Endothelial cell of umbilical vein (primary cell): ENCODE measurements at regions not wholly inside any gene's neighbourhood (a gene's known extent, or its start where the extent isn't known, plus 50 kb on each side); places are given as distances from the start of the nearest gene placed in this dataset.

Source experiments
- BruUV-seq: library from RNA; stranded (reverse); fragments of 400-500 nt; replicated peaks from 2 replicates; lab custom pipeline; 2021; lab: Mats Ljungman, UMichigan
- CTCF ChIA-PET: fragments of 300-600, 350-600 bp; sonication (Branson Sonifier 250); formaldehyde crosslinking; loops from one replicate; lab custom pipeline; 2021; ENCODE audit warnings: antibody characterized with exemption, inconsistent platforms; lab: Charles Lee
- POLR2A ChIA-PET: fragments of 300-600, 350-600 bp; sonication (Branson Sonifier 250); formaldehyde crosslinking; loops from one replicate; lab custom pipeline; 2021; ENCODE audit warnings: antibody characterized with exemption, inconsistent platforms; lab: Charles Lee
- DNase-seq: peaks from one replicate; pipeline ENCODE4 v3.0.0-alpha.2; 2011; ENCODE audit warnings: low read depth, low spot score
- FAIRE-seq: peaks from 2 replicates; lab custom pipeline; 2011; peaks lifted over from hg19 to GRCh38; lab: Jason Lieb, UNC
- H2AFZ ChIP-seq: 2 replicates; pipeline ENCODE4 v1.6.0; 2012; ENCODE audit warnings: low read depth, low read length, control low read depth, inconsistent platforms
- H3K27ac ChIP-seq: 2 replicates; pipeline ENCODE4 v1.5.1; 2011; ENCODE audit warnings: low read depth, mild to moderate bottlenecking, control low read depth, low read length, moderate library complexity; ENCODE audit not compliant: insufficient read depth
- H3K27me3 ChIP-seq, 2 experiments: 2 replicates each; pipeline versions ENCODE4 v1.6.0 to v1.6.1; 2011; ENCODE audit warnings: low read length in 2 of 2, mixed read lengths in 1 of 2; ENCODE audit not compliant: control insufficient read depth in 2 of 2, insufficient read depth in 2 of 2
- H3K36me3 ChIP-seq, 2 experiments: 2 replicates in 1 of 2; 3 replicates in 1 of 2; pipeline ENCODE4 v1.5.1; 2011; ENCODE audit warnings: low read length in 2 of 2, mild to moderate bottlenecking in 1 of 2, moderate library complexity in 1 of 2; ENCODE audit not compliant: control insufficient read depth in 2 of 2, insufficient read depth in 2 of 2; ENCODE audit errors: extremely low read depth in 1 of 2
- H3K4me1 ChIP-seq: 3 replicates; pipeline ENCODE4 v1.5.1; 2011; ENCODE audit warnings: mild to moderate bottlenecking, low read length; ENCODE audit not compliant: control insufficient read depth, insufficient read depth; ENCODE audit errors: extremely low read depth
- H3K4me2 ChIP-seq: 2 replicates; pipeline ENCODE4 v1.6.1; 2011; ENCODE audit warnings: low read length, control low read depth, mixed read lengths; ENCODE audit not compliant: insufficient read depth
- H3K4me3 ChIP-seq, 3 experiments: fragments of 200-600 bp in 1 of 3; sonication (generic), shearing (Covaris generic) in 1 of 3; replicated peaks in 1 of 3; 2 replicates each; pipeline ENCODE4 v1.5.1; 2011 to 2016; ENCODE audit warnings: control low read depth in 3 of 3, low read length in 3 of 3, mild to moderate bottlenecking in 2 of 3, inconsistent platforms in 1 of 3, low read depth in 1 of 3, moderate library complexity in 1 of 3; ENCODE audit not compliant: insufficient read depth in 1 of 3
- H3K79me2 ChIP-seq: 2 replicates; pipeline ENCODE4 v1.6.0; 2012; ENCODE audit warnings: low read length, inconsistent platforms; ENCODE audit not compliant: control insufficient read depth, insufficient read depth
- H3K9ac ChIP-seq: replicated peaks from 2 replicates; pipeline ENCODE3; 2011; ENCODE audit warnings: low read length, control low read depth; ENCODE audit not compliant: insufficient read depth; ENCODE audit errors: extremely low read depth
- H3K9me1 ChIP-seq: replicated peaks from 3 replicates; pipeline ENCODE4 v1.6.0; 2011; ENCODE audit warnings: mild to moderate bottlenecking, low read length; ENCODE audit not compliant: control insufficient read depth, insufficient read depth; ENCODE audit errors: extremely low read depth
- H3K9me3 ChIP-seq: replicated peaks from 2 replicates; pipeline ENCODE4 v1.5.1; 2012; ENCODE audit warnings: low read length, inconsistent platforms; ENCODE audit not compliant: control insufficient read depth, insufficient read depth
- H4K20me1 ChIP-seq: replicated peaks from 2 replicates; pipeline ENCODE3; 2011; ENCODE audit warnings: mild to moderate bottlenecking, low read length; ENCODE audit not compliant: control insufficient read depth, insufficient read depth; ENCODE audit errors: extremely low read depth
- EZH2 ChIP-seq: IDR thresholded peaks from 2 replicates; pipeline ENCODE4 v1.6.1; 2012; ENCODE audit warnings: borderline replicate concordance, low read depth, mild to moderate bottlenecking, moderate library complexity, low read length, inconsistent platforms; ENCODE audit not compliant: severe bottlenecking
- FOS ChIP-seq: IDR thresholded peaks from 2 replicates; pipeline ENCODE4 v1.6.1; 2011; ENCODE audit warnings: mild to moderate bottlenecking, low read length, moderate library complexity, borderline replicate concordance; ENCODE audit not compliant: insufficient read depth
- GATA2 ChIP-seq: IDR thresholded peaks from 2 replicates; pipeline ENCODE4 v1.7.0; 2011; ENCODE audit warnings: low read depth, mild to moderate bottlenecking, moderate library complexity, mixed read lengths, low read length; ENCODE audit not compliant: insufficient read length, insufficient read depth
- JUN ChIP-seq: IDR thresholded peaks from 2 replicates; pipeline ENCODE4 v1.6.1; 2011; ENCODE audit warnings: borderline replicate concordance, low read depth; ENCODE audit not compliant: insufficient read length, insufficient read depth
- MYC ChIP-seq: IDR thresholded peaks from one replicate; pipeline ENCODE4 v1.6.1; 2011; ENCODE audit warnings: mild to moderate bottlenecking, low read depth, low read length
- POLR2A ChIP-seq: IDR thresholded peaks from 2 replicates; pipeline ENCODE4 v1.6.1; 2012; ENCODE audit warnings: low read depth, mild to moderate bottlenecking, control low read depth, low read length
- POLR2AphosphoS5 ChIP-seq: IDR thresholded peaks from 2 replicates; pipeline ENCODE4 v1.6.1; 2012; ENCODE audit warnings: low read depth, mild to moderate bottlenecking, control low read depth, low read length, moderate library complexity; ENCODE audit not compliant: insufficient read depth
- dilution Hi-C: fragments of 300-500 bp; cut with MboI; formaldehyde crosslinking; loops from one replicate; pipeline ENCODE4 v1.15.0; 2019; ENCODE audit warnings: low sequenced_read_pairs; ENCODE audit not compliant: extremely low pct_ligation_motif_present
- intact Hi-C: fragments of 100-400 bp; cut with micrococcal nuclease; formaldehyde crosslinking; loops from one replicate; pipeline ENCODE4 v1.10.0; 2022
- TF ChIP-seq, protein P1 (sequence below): IDR thresholded peaks from 2 replicates; pipeline ENCODE4 v1.6.1; 2011; ENCODE audit not compliant: insufficient read depth, insufficient read length
- TF ChIP-seq, protein P2 (sequence below), 2 donors: IDR thresholded peaks; 1 replicate in 1 of 2; 2 replicates in 1 of 2; pipeline ENCODE4 v1.5.1; 2011; ENCODE audit warnings: low read length in 2 of 2, mild to moderate bottlenecking in 2 of 2, moderate library complexity in 2 of 2, control low read depth in 1 of 2, inconsistent platforms in 1 of 2, low read depth in 1 of 2; ENCODE audit not compliant: insufficient read depth in 1 of 2; ENCODE audit errors: extremely low read depth in 1 of 2

DNA sequence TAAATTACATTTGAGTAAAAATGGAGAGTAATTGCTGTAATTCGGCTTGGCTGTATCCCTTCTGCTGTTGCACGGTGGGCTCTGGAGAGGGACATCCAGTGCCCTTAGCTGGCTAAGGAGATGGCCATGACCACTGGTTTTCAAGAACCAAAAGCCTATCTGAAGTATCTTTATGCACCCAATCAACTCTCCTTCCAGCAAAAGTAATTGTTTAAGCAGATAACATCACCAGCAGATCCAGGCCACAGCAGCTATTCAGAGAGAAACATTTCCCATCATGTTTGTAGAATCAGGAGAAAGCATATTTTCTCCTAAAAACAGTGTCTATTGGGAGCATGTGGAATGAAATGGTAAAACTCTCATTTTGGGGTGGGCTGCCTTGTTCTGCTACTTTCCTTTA, 514.5 kb upstream of the RGMA start:
- TF ChIP-seq FOS, result no peak
- no peak for TF ChIP-seq MYC
- TF ChIP-seq, protein P1, sequence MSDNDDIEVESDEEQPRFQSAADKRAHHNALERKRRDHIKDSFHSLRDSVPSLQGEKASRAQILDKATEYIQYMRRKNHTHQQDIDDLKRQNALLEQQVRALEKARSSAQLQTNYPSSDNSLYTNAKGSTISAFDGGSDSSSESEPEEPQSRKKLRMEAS, result no peak
- TF ChIP-seq POLR2A, result no peak
- no peak for TF ChIP-seq JUN
- TF ChIP-seq EZH2, result no peak
- no peak for TF ChIP-seq POLR2AphosphoS5
- TF ChIP-seq, protein P2, sequence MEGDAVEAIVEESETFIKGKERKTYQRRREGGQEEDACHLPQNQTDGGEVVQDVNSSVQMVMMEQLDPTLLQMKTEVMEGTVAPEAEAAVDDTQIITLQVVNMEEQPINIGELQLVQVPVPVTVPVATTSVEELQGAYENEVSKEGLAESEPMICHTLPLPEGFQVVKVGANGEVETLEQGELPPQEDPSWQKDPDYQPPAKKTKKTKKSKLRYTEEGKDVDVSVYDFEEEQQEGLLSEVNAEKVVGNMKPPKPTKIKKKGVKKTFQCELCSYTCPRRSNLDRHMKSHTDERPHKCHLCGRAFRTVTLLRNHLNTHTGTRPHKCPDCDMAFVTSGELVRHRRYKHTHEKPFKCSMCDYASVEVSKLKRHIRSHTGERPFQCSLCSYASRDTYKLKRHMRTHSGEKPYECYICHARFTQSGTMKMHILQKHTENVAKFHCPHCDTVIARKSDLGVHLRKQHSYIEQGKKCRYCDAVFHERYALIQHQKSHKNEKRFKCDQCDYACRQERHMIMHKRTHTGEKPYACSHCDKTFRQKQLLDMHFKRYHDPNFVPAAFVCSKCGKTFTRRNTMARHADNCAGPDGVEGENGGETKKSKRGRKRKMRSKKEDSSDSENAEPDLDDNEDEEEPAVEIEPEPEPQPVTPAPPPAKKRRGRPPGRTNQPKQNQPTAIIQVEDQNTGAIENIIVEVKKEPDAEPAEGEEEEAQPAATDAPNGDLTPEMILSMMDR (IDR thresholded peaks at IDR 0.05; ENCODE audit: extremely low read depth in 1 of 2, insufficient read depth in 1 of 2, low read depth in 1 of 2, low read length in 2 of 2), result no peak
- no peak for TF ChIP-seq GATA2
- Histone ChIP-seq H3K79me2 (no peaks in the 10 kb centered on the region), H3K36me3 (no peaks in the 10 kb centered on the region), H3K4me1 (no peaks in the 10 kb centered on the region), H3K27me3 (no peaks in the 10 kb centered on the region), H3K9me1 (no peaks in the 10 kb centered on the region), H3K4me2 (no peak overlapping the region), H2AFZ (no peak overlapping the region), H3K9ac (no peak overlapping the region), H3K27ac (no peak overlapping the region), H3K4me3 (no peak overlapping the region), H3K9me3 (peaks cover 8% of the 10 kb centered on the region), H4K20me1 (no peaks in the 10 kb centered on the region)
- BruUV-seq, result no TSS peak
- ChIA-PET CTCF (no interaction called here), POLR2A (no interaction called here)
- DNase-seq (no peak), FAIRE-seq (no peak)
- intact Hi-C loops (no loop called here), dilution Hi-C loops (no loop called here)
